Esophagus muscularis mucosa (tissue), 4 donors: ENCODE measurements at regions not wholly inside any gene's neighbourhood (a gene's known extent, or its start where the extent isn't known, plus 50 kb on each side); places are given as distances from the start of the nearest gene placed in this dataset.

Source experiments
- CTCF ChIP-seq, 3 experiments: fragments of 200-600 bp in 2 of 3; fragments of 450-650 bp in 1 of 3; sonication (generic) in 2 of 3; IDR thresholded peaks; one replicate each; pipeline ENCODE4 v1.5.1; 2017 to 2019; ENCODE audit warnings: antibody characterized with exemption in 3 of 3, mild to moderate bottlenecking in 2 of 3, moderate library complexity in 1 of 3
- EP300 ChIP-seq: sonication (generic); formaldehyde crosslinking; IDR thresholded peaks from one replicate; pipeline ENCODE4 v1.6.1; 2017; ENCODE audit warnings: antibody characterized with exemption
- POLR2A ChIP-seq: fragments of 450-650 bp; IDR thresholded peaks from one replicate; pipeline ENCODE4 v1.6.1; 2017; ENCODE audit warnings: antibody characterized with exemption, moderate library complexity, mild to moderate bottlenecking, low read depth
- POLR2AphosphoS5 ChIP-seq, 2 donors: sonication (generic); formaldehyde crosslinking; IDR thresholded peaks; one replicate each; pipeline ENCODE4 v1.6.1; 2017; ENCODE audit warnings: antibody characterized with exemption in 2 of 2

- TF ChIP-seq CTCF (IDR thresholded peaks at IDR 0.05) (no peak), POLR2A (no peak), POLR2AphosphoS5 (IDR thresholded peaks at IDR 0.05) (no peak), EP300 (no peak)
Measured at GRCh38 chr9:89887286-89887685, 282.5 kb downstream of the GADD45G start.
